GM10266 (cell line): ENCODE measurements at regions not wholly inside any gene's neighbourhood (a gene's known extent, or its start where the extent isn't known, plus 50 kb on each side); places are given as distances from the start of the nearest gene placed in this dataset.
A peak's percentile ranks its signal among the peaks of the same experiment; 100 is the strongest.

Experiments used
- DNase-seq: peaks from one replicate; pipeline ENCODE4 v3.0.0; 2012; ENCODE audit errors: extremely low spot score
- TF ChIP-seq, protein P1 (sequence below): IDR thresholded peaks from 2 replicates; pipeline ENCODE4 v1.5.1; 2012; ENCODE audit warnings: mild to moderate bottlenecking, low read depth; ENCODE audit not compliant: control insufficient read depth, insufficient read depth; ENCODE audit errors: missing control alignments

DNA sequence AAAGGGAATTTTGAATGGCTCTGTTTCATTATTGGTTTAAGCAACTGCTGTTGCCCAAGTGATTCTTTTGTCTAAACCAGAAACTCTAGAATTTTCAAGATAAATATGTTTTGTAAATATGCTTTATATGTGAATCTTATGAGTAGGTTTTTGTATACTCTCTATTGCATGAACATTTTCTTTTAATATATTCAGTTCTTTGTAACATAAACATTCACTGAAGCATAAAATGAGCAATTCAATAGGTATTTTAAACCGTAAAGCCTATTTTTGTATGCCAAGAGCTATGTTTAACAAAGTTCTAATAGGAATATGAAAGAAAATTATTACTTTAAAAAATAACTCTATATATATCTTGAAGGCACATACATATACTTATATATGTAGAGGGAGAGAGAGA is 293.1 kb downstream of the PSAT1 start:
- TF ChIP-seq, protein P1, sequence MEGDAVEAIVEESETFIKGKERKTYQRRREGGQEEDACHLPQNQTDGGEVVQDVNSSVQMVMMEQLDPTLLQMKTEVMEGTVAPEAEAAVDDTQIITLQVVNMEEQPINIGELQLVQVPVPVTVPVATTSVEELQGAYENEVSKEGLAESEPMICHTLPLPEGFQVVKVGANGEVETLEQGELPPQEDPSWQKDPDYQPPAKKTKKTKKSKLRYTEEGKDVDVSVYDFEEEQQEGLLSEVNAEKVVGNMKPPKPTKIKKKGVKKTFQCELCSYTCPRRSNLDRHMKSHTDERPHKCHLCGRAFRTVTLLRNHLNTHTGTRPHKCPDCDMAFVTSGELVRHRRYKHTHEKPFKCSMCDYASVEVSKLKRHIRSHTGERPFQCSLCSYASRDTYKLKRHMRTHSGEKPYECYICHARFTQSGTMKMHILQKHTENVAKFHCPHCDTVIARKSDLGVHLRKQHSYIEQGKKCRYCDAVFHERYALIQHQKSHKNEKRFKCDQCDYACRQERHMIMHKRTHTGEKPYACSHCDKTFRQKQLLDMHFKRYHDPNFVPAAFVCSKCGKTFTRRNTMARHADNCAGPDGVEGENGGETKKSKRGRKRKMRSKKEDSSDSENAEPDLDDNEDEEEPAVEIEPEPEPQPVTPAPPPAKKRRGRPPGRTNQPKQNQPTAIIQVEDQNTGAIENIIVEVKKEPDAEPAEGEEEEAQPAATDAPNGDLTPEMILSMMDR, result no peak
- no peak for DNase-seq

DNA sequence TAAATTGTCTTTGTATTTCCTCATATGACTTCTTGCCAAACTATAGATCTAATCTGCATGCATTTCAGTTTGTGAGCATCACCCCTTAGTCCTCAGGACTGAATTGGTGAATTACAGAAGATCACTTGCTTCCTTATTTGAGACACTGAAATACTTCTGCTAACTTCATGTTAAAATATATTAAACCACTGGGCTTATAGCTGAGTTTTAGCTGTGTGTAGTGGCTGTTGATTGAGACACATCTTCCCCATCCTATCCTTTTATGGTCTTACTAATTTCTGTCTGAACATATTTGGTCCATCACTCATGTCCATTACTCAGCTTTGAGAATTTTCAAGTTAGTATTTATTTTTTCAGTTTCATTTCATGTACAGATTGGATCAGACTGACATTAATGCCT is 295.9 kb downstream of the PSAT1 start:
- TF ChIP-seq, protein P1, result no peak
- DNase-seq, result no peak

DNA sequence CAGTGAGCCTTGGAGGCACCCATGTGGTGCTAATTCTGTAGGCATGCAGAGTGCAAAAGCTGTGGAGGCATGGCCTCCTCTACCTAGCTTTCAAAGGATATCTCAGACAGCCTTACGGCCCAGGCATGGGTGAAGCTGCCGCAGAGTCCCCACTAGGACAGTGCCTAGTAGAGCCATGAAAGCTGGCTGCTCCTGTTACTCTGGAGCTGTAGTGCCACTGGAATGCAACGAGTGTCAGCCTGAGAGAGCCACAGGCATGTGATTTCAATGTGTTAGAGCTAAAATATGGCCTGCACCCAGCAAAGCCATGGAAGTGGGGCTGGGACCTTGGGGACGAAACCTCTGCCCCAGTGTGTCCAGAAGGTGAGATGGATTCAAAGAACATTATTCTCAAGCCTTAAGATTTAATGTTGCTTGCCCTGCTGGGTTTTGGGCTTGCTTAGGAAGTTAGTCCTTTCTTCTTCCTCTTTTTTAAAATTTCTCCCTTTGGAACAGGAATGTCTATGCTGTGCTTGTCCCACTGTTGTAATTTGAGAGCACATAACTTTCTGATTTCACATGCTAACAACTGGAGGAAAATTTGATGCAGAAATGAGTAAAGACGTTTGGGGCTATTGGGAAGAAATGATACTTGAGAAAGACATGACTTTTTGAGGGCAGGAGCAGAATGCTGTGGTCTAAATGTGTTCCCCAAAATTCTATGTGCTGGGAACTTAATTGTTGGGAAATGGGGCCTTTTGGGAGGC is 298.4 kb downstream of the PSAT1 start:
- no peak for DNase-seq
- TF ChIP-seq, protein P1, result no peak

DNA sequence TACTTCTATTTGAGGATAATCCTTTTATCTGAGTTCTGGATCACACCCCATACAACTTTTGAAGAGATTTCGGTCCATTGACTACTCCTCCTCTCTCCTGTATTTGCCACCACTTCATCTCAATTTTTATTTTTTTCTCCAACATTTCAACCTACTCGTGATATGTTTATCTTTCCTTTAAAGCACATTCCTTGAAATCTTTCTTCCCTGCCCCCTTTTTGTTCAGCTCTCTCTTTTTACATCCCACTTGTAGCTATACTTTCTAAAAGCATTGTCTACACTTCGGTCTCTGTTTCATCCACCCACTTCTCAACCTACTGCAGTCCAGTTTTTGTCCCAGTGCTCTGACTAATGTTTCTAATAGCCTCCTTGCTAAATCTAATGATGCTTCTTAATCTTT is 299.4 kb downstream of the PSAT1 start:
- no peak for DNase-seq
- TF ChIP-seq, protein P1, result no peak

DNA sequence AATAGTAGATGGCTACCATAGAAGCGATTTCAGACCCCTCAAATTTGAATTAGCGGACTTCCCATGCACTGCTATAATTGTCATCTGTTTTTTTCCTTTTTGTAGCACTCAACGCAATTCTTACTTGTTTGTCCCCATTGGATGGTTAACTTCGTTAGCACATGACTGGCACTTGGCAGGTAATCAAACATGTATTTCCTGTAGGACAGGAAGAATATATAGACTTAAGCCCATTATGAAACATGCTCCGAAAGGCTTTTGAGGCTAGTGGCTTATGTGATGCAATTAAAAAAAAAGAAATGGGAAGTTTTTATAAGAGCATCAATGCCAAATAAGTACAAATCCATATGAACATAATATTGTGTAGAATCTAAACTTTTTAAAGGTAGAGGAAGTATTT is 301.2 kb downstream of the PSAT1 start:
- DNase-seq, result no peak
- TF ChIP-seq, protein P1, result no peak

DNA sequence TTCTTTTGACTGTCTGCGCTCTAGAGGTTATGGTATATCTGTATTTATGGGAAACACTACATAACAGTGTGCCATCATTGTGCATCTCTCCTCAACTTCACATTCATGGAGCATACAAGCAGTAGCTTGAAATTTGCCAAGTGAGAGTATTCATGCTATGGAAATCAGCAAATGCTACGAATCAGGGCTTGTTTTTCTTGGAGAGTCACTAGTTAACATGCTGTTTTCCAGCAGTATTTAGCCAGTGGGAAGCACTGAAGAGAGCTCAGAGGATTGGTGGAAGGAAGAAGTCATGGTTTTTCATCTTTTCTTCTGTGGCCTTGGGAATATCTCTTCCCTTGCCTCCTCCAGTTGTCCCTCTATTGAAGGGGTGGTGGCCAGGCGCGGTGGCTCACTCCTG is 303.0 kb downstream of the PSAT1 start:
- DNase-seq, result no peak
- TF ChIP-seq, protein P1, result no peak

DNA sequence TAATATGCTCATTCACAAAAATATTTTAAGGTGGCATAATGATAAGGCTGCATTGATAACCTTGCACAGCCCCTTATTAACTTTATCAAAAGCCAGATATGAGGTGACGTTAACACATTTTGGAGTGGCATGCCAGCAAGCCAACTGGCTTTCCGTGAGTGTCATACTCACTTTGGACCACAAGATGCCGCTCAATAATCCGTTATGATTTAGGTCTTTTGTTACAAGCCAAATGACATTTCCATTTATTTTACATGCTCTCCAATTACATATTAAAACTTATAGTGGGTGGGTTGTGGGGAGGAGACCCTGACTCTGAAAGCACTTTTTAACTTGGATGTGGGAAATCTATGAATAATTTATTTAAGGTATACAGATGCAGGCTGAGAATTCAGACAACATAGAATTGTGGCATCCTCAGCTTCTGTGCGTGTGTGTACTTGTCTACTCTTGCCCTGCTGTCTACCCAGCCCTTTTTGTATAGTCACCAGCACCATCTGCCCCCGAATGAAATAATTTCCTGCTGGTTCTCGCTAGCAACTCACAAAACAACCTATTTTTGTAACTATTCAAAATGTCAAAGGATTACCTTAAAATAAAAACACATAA is 305.1 kb downstream of the PSAT1 start:
- peak; percentile 10 for DNase-seq
- TF ChIP-seq, protein P1, result peak; percentile 73
